Stimulated activated CD4-positive, alpha-beta T cell treated with anti-CD3 and anti-CD28 coated beads, Interleukin-4, amount 100 ng/mL, for 1 hour (primary cell): ENCODE measurements at regions not wholly inside any gene's neighbourhood (a gene's known extent, or its start where the extent isn't known, plus 50 kb on each side); places are given as distances from the start of the nearest gene placed in this dataset.
"Not testable (repeated sequence)": the region's sequence is repeated elsewhere in the genome, so short reads cannot be mapped to it uniquely, and the experiment has no call there.

Source experiments
- DNase-seq: peaks from one replicate; pipeline ENCODE4 v3.0.0-alpha.2; 2020

- no peak for DNase-seq
Observed at GRCh38 chr3:101950985-101951733, 101.8 kb downstream of the NFKBIZ start.

- DNase-seq = no peak
Observed at GRCh38 chr3:101954361-101954760, 105.0 kb downstream of the NFKBIZ start.

DNA sequence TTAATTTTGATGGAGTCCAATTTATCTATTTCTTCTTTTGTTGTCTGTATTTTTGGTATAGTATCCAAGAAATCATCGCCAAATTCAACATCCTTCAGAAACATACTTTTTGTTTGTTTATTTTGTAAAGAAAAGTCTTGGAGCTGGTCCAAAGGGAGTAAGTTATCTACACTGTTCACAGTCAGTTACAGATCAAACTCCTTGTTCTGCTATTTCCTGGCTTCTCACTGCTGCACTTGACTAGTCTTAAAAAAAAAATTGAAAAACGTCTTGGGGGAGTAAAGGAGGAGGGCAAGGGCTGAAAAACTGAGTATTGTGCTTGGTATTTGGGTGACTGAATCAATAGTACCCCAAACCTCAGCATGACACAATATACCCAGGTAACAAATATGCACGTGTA lies 105.6 kb downstream of the NFKBIZ start:
- DNase-seq = no peak

DNA sequence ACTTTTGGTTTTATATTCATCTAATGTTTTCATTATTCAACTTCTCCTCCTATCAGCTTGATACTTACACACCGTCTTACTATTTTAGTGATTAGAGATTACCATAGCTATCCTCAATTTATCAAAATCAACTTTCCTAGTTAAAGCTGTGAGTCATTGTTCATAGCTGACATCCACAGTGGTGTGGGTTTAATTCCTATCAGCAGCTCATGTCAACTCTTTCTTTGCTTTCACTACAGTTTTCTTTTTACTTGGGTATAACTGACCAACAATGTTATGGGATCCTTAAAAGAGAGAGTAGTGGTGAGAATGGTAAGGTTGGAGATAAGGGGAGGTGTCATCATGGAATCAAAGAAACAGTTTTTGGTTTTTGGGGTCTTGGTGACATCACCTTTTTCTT lies 112.7 kb downstream of the NFKBIZ start:
- DNase-seq = no peak

DNA sequence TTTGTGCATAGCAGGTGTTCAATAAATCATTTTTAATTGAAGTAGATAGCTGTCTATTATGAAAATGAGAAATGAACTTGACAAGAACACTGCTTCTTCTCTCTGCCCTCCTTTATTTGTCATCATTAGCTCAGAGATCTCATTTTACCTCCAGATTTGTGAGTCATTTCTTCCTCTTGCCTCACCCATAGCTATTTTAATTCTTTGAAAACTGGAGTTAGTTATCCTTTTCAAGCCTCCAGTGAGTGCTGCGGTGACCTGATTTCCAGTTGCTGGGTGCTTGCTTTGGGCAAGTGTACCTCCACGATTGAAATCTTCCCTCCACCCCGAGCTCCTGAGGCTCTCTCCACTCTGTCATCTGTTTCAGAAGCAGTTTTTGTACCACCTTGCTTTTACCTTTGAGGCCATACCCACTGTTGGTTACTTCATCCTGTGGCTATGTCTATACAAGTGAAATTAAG lies 114.6 kb downstream of the NFKBIZ start:
- peak; percentile 22 for DNase-seq

DNA sequence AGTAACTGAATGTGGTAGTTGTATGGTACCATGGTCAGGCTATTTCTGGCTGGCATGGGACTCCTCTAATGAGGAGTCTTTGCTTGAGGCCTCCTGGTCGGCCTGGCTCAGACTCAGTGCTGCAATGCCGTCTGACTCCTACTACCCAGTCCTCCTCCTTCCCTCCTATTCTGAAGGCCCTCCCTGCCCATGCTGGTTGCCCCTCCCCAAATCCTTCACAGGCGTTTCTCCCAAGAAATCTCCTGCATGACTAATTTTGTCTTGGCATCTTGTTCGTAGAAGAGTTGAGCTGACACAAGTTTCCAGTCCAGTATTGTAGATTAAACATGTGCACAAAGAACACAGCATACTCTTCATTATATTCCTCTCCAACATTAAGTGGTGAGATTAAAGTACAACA lies 115.5 kb downstream of the NFKBIZ start:
- DNase-seq = no peak

DNA sequence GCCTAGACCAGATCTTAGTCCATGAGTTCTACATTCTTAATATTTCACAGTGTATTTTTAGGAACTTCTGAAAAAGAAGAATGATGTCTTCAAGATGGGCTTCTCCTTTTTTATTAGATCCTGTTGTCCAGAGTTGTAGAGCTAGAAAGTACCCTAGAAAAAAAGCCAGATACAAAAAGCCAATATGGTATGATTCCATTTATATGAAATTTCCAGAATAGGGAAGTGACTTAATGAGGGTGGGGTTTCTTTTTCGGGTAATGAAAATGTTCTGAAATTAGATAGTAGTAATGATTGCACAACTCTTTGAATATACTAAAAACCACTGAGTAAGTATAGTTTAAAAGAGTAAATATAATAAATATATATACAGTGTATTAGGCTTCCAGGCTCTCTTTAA lies 116.9 kb downstream of the NFKBIZ start:
- DNase-seq = no peak

- no peak for DNase-seq
Observed at GRCh38 chr3:101970212-101970611, 120.9 kb downstream of the NFKBIZ start.

GRCh38 chr3:101970905-101971304 lies 121.6 kb downstream of the NFKBIZ start:
- no peak for DNase-seq

DNA sequence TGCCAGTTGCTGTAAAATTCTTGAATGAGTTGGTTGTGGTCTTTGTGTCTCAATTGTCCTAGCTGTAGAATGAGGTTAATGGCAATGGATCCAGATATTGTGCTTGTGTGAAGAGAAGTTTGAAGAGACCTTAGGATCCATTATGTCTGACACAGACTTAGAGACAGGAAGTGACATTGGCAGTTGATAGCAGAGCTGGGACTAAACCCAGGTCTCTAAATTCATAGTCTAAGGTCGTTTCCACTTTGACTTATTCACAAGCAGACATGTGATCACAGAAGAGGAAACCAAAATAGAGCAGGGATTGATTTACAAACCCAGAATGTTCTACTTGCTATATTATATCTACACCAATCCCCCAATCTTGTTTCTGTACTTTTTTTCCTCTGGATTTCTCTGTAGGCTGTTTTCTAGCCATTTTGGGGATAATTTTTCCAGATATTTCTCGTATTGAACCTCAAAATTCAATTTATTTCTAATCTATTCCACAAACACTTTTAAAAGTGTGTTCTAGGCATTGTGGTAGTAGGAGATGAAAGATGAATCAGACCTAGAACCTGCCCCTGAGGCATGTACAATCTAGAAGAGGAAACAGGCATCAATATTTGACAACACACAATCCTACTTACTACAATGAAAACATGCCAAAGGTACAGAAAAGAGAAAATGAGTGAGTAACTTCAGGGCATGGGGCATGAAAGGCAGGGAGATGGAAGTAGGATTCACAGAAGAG lies 123.3 kb downstream of the NFKBIZ start:
- no peak for DNase-seq

DNA sequence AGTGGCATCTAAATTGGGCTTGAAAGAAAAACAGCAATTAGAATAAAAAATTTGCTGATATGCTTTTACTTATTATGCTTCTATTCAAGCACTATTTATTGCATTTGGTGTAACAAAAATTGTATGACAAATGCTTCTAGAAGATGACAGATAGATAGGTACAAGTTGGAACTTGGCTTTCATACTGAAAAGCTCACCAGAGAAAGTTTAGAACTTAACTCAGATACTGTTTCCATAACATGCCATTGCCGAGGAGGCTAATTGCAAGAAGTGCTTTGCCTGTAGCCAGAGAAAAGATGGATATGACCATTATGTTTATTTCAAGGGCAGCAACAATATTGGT lies 123.8 kb downstream of the NFKBIZ start:
- no peak for DNase-seq

DNA sequence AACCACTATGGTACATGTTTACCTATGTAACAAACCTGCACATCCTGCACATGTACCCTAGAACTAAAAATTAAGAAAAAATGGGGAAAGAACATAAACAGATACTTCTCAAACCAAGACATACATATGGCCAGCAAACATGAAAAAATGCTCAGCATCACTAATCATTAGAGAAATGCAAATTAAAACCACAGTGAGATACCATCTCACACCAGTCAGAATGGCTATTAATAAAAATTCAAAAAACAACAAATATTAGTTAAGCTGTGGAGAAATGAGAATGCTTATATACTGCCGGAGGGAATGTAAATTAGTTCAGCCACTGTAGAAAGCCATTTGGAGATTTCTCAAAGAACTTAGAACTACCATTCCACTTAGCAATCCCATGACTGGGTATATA lies 126.1 kb downstream of the NFKBIZ start:
- not testable (repeated sequence) for DNase-seq

GRCh38 chr3:101976473-101976872 lies 127.2 kb downstream of the NFKBIZ start:
- no peak for DNase-seq

DNA sequence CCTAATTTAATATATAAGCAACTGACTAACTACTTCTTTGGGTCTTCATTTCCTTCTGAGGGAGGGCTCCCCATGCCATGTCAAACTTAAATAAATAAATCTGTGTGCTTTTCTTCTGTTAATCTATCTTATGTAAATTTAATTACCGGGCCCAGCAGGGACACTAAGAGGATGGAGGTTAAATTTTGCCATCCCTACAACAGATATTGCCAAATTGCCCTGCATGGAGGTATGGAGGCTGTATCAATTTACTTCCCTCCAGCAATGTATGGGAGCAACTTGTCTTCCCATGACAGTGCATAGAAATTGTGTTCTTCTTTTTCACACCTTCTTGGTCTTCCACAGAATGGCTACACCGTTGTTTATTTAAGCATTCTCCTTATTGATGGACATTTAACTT lies 129.0 kb downstream of the NFKBIZ start:
- no peak for DNase-seq

GRCh38 chr3:101979033-101979432 lies 129.7 kb downstream of the NFKBIZ start:
- DNase-seq = no peak

DNA sequence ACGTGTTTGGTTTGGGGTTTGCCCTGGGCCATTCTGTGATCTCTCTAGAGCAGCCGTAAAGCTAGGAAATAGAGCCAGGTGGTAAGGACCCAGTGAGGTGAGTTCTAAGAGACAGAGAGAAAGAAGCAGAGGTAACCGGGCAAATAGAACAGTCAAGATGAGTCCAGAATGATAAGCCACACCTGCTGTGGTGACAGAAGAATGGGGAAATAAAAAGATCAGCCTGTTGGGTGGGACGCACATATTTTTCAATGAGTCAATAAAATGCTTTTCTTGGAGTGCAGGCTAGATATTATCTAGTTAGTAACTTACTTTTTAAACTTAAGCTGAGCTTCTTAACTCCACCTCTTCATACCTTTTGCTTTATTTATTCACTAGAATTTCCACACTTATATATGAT lies 135.0 kb downstream of the NFKBIZ start:
- DNase-seq = no peak

- DNase-seq = no peak
Observed at GRCh38 chr3:101988596-101988995, 139.3 kb downstream of the NFKBIZ start.

- no peak for DNase-seq
Observed at GRCh38 chr3:101989578-101990200, 140.4 kb downstream of the NFKBIZ start.

DNA sequence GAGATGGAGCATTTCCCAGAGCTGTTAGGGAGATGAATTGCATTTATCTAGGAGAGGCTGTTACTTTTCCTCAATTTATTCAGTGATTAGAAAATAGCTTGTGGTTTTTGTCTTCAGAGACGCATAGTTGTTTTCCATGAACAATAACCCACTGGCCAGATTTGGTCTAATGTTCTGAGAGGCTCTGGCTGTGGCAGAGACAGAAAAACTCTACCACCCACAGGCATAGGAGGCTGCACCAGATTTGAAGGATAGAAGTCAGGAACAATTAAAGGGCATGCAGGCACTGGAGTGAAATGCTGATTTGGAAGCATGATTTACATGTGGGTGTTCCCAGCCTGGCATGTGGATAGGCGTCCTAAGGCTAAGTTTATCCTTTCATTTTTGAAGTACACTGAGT lies 143.5 kb downstream of the NFKBIZ start:
- DNase-seq = no peak

DNA sequence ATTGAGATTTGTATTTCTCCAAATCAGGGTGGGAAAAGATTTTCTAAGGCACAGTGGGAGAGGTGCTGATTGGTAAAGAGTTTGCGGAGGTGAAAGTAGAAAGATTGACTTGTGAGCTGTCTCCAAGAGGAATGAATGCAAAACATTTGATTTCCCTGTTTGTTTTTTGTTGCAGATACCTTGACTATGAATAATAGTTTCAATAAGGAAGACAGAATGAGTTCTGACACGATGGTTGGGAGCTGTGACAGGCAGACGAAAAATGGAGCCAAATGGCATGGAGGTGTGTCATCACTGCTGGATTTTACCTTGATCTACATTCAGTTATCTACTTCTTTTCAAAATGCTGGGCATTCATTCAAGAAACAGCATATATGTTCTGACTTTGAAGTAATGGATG lies 145.1 kb downstream of the NFKBIZ start:
- no peak for DNase-seq

DNA sequence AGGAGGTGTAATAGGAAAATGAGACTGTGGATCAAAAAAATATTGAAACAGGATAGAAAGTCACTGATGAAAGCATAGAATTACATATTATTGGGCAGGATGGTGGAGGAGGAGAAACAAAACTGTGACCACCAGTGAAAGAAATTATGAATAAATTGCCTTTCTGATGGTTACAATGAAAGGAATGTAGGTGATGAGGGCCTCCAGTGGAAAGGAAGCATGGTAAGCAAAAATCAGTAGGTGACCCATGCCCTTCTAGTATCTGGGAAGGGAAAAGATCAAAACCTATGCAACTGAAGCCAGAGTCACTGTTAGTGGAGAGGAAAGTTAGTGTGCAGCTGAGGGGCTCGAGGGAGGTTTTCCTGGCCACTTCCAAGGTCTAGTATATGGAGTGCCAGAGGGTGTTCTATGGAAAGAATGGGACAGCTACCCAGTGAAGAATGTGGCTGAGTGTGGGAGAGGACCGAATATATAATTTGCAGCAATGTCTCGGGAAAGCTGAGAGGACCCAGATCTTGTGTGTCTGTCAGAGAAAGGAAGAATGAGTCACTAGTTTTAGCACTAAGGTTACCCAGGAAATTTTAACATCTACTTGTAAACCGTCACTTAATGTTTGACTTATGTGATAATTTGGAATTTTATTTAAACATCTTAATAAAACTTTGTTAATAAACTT lies 146.2 kb downstream of the NFKBIZ start:
- no peak for DNase-seq

DNA sequence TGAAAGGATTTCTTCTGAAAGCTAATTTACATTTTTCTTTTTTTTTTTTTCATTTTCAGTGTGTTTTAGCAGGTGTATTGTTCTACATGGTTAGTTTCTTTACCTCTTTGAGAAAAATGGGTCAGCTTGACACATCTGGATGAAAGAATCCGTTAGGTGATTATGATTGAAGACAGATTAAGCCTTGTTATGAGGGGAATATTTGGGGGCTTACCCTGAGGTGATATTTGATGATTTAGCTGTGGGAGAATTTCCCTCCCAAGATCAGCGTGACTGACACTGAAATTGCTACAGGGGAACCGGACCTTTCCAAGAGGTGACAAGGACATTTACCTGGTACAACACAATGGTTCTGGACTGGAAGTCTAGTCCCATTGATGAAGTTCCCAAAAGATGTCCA lies 147.5 kb downstream of the NFKBIZ start:
- DNase-seq = no peak

DNA sequence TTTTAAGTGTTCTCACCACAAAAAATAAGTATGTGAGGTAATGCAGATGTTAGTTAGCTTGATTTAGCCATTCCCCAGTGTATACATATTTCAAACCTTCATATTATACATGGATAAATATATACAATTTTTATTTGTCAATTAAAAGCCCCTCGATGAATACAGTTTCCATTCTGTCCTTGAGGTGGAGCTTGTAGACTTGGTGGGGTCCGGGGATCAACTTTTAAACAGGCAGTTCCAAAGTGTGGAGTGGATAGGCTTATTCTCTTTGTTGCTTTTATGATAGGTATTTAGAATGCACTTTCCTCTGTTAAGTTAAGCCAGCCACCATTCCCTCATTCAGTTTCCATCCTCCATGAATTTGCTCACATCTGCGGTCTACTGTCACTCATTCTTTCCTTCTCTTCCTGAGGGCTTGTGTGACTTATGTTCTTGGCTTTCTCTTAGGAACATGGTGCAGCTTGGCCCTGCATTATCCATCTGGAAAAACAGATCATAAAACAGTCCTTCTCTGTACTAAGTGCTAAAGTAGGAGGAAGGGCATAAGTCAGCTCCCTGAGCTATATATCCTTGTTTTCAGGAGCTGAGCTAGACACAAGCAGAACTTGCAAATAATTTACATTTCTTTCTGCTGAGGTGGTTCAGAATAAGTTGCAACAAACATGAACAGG lies 149.1 kb downstream of the NFKBIZ start:
- DNase-seq = no peak
